ENCODE measurements at regions not wholly inside any gene's neighbourhood (a gene's known extent, or its start where the extent isn't known, plus 50 kb on each side); places are given as distances from the start of the nearest gene placed in this dataset.

- Histone ChIP-seq H3K27me3 (ENCODE audit: insufficient read depth, low read length) (no peaks in the 10 kb centered on the region), H3K36me3 (ENCODE audit: insufficient read depth, low read length) (no peaks in the 10 kb centered on the region), H3K79me2 (ENCODE audit: control insufficient read depth, insufficient read depth, low read length, unreplicated experiment) (no peaks in the 10 kb centered on the region), H3K4me1 (ENCODE audit: control insufficient read depth, insufficient read depth, low read length, unreplicated experiment) (peaks cover 14% of the 10 kb centered on the region), H3K27ac (ENCODE audit: low read depth, low read length) (no peak overlapping the region), H2AFZ (ENCODE audit: low read length, unreplicated experiment) (no peak overlapping the region), H3K4me3 (ENCODE audit: low read depth, low read length) (no peak overlapping the region)
Observed at GRCh38 chr13:78194904-78195639, 276.4 kb upstream of the EDNRB start.

DNA sequence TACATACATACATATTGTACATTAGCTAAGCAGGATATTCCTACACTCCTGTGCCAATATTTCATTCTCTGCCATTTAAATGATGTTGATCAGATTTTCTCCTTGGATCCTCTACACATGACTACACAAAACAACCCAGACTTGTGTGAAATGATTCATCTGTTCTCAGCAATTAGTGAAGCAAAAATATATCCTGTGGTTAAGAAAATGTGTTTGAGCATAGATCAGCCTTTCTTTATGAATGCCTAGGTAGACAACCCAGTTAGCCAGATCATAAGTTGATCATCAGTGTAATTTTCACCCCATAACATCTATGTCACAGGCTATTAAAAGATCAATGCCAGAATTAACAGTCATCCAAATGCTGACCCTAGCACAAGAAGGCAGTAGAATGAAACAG, 275.2 kb upstream of the EDNRB start:
- Histone ChIP-seq H3K27ac (ENCODE audit: low read depth, low read length) (no peak overlapping the region), H3K4me1 (ENCODE audit: control insufficient read depth, insufficient read depth, low read length, unreplicated experiment) (peaks cover 14% of the 10 kb centered on the region), H3K27me3 (ENCODE audit: insufficient read depth, low read length) (no peaks in the 10 kb centered on the region)

GRCh38 chr13:78192716-78193115, 274.1 kb upstream of the EDNRB start:
- Histone ChIP-seq H3K27me3 (ENCODE audit: insufficient read depth, low read length) (no peaks in the 10 kb centered on the region), H3K4me1 (ENCODE audit: control insufficient read depth, insufficient read depth, low read length, unreplicated experiment) (peaks cover 14% of the 10 kb centered on the region), H3K36me3 (ENCODE audit: insufficient read depth, low read length) (no peaks in the 10 kb centered on the region), H3K4me3 (ENCODE audit: low read depth, low read length) (no peak overlapping the region), H3K27ac (ENCODE audit: low read depth, low read length) (no peak overlapping the region), H2AFZ (ENCODE audit: low read length, unreplicated experiment) (no peak overlapping the region), H3K79me2 (ENCODE audit: control insufficient read depth, insufficient read depth, low read length, unreplicated experiment) (no peaks in the 10 kb centered on the region)

More for the DNA sequence above, 275.2 kb upstream of the EDNRB start:
- no peaks in the 10 kb centered on the region for H3K79me2 ChIP-seq (ENCODE audit: control insufficient read depth, insufficient read depth, low read length, unreplicated experiment)
- H2AFZ ChIP-seq (ENCODE audit: low read length, unreplicated experiment): no peak overlapping the region
- no peak overlapping the region for H3K4me3 ChIP-seq (ENCODE audit: low read depth, low read length)
- no peaks in the 10 kb centered on the region for H3K36me3 ChIP-seq (ENCODE audit: insufficient read depth, low read length)

DNA sequence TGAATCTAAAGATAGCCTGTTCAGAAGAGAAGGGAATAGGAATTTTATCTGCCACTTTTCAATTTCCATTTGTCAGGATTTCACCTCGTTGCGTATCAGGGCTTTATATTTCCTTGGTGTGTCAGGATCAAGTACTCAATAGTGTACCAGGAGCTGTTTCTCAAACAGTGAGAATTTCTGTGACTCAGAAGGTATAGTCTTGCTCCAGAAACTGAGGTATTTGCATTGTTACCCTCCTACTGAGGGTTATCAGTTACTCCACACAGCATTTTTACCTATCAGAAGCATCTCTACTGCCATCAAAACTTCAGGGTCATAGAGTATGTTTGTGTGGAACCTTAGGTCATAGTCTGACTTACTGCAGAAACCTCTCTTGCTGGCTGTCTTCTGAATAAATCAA, 271.7 kb upstream of the EDNRB start:
- H3K27me3 ChIP-seq (ENCODE audit: insufficient read depth, low read length): no peaks in the 10 kb centered on the region
- H3K79me2 ChIP-seq (ENCODE audit: control insufficient read depth, insufficient read depth, low read length, unreplicated experiment): no peaks in the 10 kb centered on the region
- H3K36me3 ChIP-seq (ENCODE audit: insufficient read depth, low read length): no peaks in the 10 kb centered on the region
- H3K4me1 ChIP-seq (ENCODE audit: control insufficient read depth, insufficient read depth, low read length, unreplicated experiment): peaks cover 14% of the 10 kb centered on the region
- no peak overlapping the region for H2AFZ ChIP-seq (ENCODE audit: low read length, unreplicated experiment)
- H3K4me3 ChIP-seq (ENCODE audit: low read depth, low read length): no peak overlapping the region
- no peak overlapping the region for H3K27ac ChIP-seq (ENCODE audit: low read depth, low read length)

GRCh38 chr13:78187781-78188180, 269.1 kb upstream of the EDNRB start:
- no peaks in the 10 kb centered on the region for H3K36me3 ChIP-seq (ENCODE audit: insufficient read depth, low read length)
- no peaks in the 10 kb centered on the region for H3K79me2 ChIP-seq (ENCODE audit: control insufficient read depth, insufficient read depth, low read length, unreplicated experiment)
- H3K27me3 ChIP-seq (ENCODE audit: insufficient read depth, low read length): no peaks in the 10 kb centered on the region
- H3K4me1 ChIP-seq (ENCODE audit: control insufficient read depth, insufficient read depth, low read length, unreplicated experiment): peaks cover 13% of the 10 kb centered on the region
- no peak overlapping the region for H3K4me3 ChIP-seq (ENCODE audit: low read depth, low read length)
- no peak overlapping the region for H2AFZ ChIP-seq (ENCODE audit: low read length, unreplicated experiment)
- H3K27ac ChIP-seq (ENCODE audit: low read depth, low read length): no peak overlapping the region

DNA sequence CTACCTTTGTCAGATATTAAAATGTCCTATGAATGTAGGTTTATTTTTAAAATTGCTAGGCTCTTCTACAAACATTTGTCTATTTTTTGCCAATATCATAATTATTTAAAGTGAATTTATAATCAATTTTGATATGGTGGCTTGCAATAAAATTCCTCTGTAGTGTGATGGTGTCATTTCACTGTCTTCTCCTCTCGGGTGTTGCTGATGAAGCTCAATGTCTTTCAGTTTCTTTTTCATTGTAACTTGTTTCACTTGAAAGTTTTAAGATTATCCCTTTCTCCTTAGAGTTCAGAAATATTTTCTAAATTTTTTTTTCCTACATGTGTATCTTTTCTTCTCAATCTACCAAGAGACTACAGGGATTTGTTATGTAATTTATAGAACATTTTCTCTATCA, 267.1 kb upstream of the EDNRB start:
- Histone ChIP-seq H2AFZ (ENCODE audit: low read length, unreplicated experiment) (no peak overlapping the region), H3K4me3 (ENCODE audit: low read depth, low read length) (no peak overlapping the region), H3K27ac (ENCODE audit: low read depth, low read length) (no peak overlapping the region), H3K79me2 (ENCODE audit: control insufficient read depth, insufficient read depth, low read length, unreplicated experiment) (no peaks in the 10 kb centered on the region), H3K27me3 (ENCODE audit: insufficient read depth, low read length) (no peaks in the 10 kb centered on the region), H3K36me3 (ENCODE audit: insufficient read depth, low read length) (no peaks in the 10 kb centered on the region), H3K4me1 (ENCODE audit: control insufficient read depth, insufficient read depth, low read length, unreplicated experiment) (peaks cover 16% of the 10 kb centered on the region)

DNA sequence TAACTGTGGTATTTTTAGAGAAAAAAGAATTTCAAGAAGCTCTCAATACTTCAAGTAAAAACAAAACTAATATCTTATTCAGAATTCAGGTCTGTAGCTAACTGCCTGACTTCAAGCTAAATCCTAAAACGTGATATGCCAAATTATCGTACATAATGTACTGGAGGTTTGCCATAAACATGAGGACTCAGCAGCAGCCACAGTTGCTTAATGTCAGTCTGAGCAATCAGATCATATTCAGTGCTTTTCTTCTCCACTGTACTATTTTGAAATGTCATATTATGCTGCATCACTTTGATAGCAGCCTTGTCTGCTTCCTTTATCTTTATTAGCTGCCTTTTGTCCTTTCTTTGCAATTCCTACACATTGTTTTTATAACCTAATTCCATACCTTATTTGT, 265.1 kb upstream of the EDNRB start:
- Histone ChIP-seq H3K27ac (ENCODE audit: low read depth, low read length) (peak overlapping the region; percentile 31), H3K4me1 (ENCODE audit: control insufficient read depth, insufficient read depth, low read length, unreplicated experiment) (peaks cover 16% of the 10 kb centered on the region), H2AFZ (ENCODE audit: low read length, unreplicated experiment) (peak overlapping the region; percentile 20), H3K27me3 (ENCODE audit: insufficient read depth, low read length) (no peaks in the 10 kb centered on the region), H3K36me3 (ENCODE audit: insufficient read depth, low read length) (no peaks in the 10 kb centered on the region), H3K4me3 (ENCODE audit: low read depth, low read length) (no peak overlapping the region), H3K79me2 (ENCODE audit: control insufficient read depth, insufficient read depth, low read length, unreplicated experiment) (no peaks in the 10 kb centered on the region)

DNA sequence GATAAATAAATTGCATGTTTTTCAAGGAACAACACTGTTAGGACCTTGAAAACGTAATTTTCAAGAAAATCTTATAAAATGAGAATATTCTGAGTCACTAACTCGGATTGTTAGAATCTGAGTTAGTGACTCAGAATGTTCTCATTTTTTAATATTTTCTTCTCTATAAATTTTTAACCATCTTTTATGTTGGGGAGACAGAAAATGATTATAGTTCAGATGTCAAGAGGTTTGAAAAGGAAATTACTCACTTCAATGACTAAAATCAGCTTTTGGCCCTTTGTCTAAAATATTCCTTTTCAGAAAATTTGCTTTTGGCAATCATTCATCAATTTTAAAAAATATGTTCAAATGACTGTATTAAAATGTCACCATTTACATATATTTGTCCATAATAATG, 264.2 kb upstream of the EDNRB start:
- H3K4me1 ChIP-seq (ENCODE audit: control insufficient read depth, insufficient read depth, low read length, unreplicated experiment): peaks cover 16% of the 10 kb centered on the region
- peak overlapping the region; percentile 31; the same call in 1 of the 2 replicates for H3K27ac ChIP-seq (ENCODE audit: low read depth, low read length)
- no peaks in the 10 kb centered on the region for H3K36me3 ChIP-seq (ENCODE audit: insufficient read depth, low read length)
- H2AFZ ChIP-seq (ENCODE audit: low read length, unreplicated experiment): no peak overlapping the region
- no peaks in the 10 kb centered on the region for H3K79me2 ChIP-seq (ENCODE audit: control insufficient read depth, insufficient read depth, low read length, unreplicated experiment)
- H3K4me3 ChIP-seq (ENCODE audit: low read depth, low read length): no peak overlapping the region
- no peaks in the 10 kb centered on the region for H3K27me3 ChIP-seq (ENCODE audit: insufficient read depth, low read length)

GRCh38 chr13:78177306-78177705, 258.7 kb upstream of the EDNRB start:
- Histone ChIP-seq H3K79me2 (ENCODE audit: control insufficient read depth, insufficient read depth, low read length, unreplicated experiment) (no peaks in the 10 kb centered on the region), H3K4me1 (ENCODE audit: control insufficient read depth, insufficient read depth, low read length, unreplicated experiment) (peaks cover 4% of the 10 kb centered on the region), H2AFZ (ENCODE audit: low read length, unreplicated experiment) (no peak overlapping the region), H3K36me3 (ENCODE audit: insufficient read depth, low read length) (no peaks in the 10 kb centered on the region), H3K27ac (ENCODE audit: low read depth, low read length) (no peak overlapping the region), H3K27me3 (ENCODE audit: insufficient read depth, low read length) (no peaks in the 10 kb centered on the region), H3K4me3 (ENCODE audit: low read depth, low read length) (no peak overlapping the region)

DNA sequence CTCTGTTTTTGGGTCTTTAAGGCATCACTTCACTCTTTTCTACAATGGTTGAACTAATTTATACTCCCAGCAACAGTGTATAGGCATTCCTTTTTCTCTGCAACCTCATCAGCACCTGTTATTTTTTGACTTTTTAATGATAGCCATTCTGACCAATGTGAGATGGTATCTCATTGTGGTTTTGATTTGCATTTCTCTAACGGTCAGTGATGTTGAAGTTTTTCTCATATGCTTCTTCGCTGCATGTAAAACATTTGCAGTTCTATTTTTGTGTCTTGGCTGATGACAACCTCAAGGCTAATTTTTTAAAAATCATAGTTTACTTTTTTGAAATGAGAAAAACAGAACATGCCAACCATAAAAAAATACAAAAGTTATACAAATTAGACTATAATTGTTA, 258.2 kb upstream of the EDNRB start:
- Histone ChIP-seq H3K27me3 (ENCODE audit: insufficient read depth, low read length) (no peaks in the 10 kb centered on the region), H3K79me2 (ENCODE audit: control insufficient read depth, insufficient read depth, low read length, unreplicated experiment) (no peaks in the 10 kb centered on the region), H3K27ac (ENCODE audit: low read depth, low read length) (no peak overlapping the region), H3K36me3 (ENCODE audit: insufficient read depth, low read length) (no peaks in the 10 kb centered on the region), H3K4me3 (ENCODE audit: low read depth, low read length) (no peak overlapping the region), H3K4me1 (ENCODE audit: control insufficient read depth, insufficient read depth, low read length, unreplicated experiment) (no peaks in the 10 kb centered on the region), H2AFZ (ENCODE audit: low read length, unreplicated experiment) (no peak overlapping the region)

- Histone ChIP-seq H3K4me1 (ENCODE audit: control insufficient read depth, insufficient read depth, low read length, unreplicated experiment) (no peaks in the 10 kb centered on the region), H3K36me3 (ENCODE audit: insufficient read depth, low read length) (no peaks in the 10 kb centered on the region), H3K79me2 (ENCODE audit: control insufficient read depth, insufficient read depth, low read length, unreplicated experiment) (no peaks in the 10 kb centered on the region), H3K4me3 (ENCODE audit: low read depth, low read length) (no peak overlapping the region), H3K27me3 (ENCODE audit: insufficient read depth, low read length) (no peaks in the 10 kb centered on the region), H3K27ac (ENCODE audit: low read depth, low read length) (no peak overlapping the region), H2AFZ (ENCODE audit: low read length, unreplicated experiment) (no peak overlapping the region)
Observed at GRCh38 chr13:78169386-78169785, 250.8 kb upstream of the EDNRB start.
